ENCODE measurements at regions not wholly inside any gene's neighbourhood (a gene's known extent, or its start where the extent isn't known, plus 50 kb on each side); places are given as distances from the start of the nearest gene placed in this dataset.

DNA sequence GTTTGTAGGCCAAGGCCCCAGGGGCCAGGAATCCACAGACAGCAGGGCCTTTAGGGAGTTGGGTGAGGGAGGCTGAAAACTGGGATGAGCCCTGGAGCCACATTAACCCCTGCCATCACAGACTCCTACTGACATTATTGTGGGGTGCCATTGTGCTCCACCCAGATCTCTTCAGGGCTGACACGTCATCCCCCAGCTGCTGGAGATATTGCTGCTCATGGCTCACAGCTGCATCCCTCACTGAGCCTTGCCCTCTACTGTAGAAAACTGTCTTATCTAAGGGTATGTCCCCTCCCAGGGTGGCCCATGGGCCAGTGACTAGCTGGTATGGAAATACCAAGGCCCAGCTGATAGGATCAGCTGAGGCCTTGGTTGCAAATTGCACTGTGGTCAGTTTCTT, 87.3 kb upstream of the PRR23C start:
- Histone ChIP-seq H3K27ac (replicated peaks; ENCODE audit: low read length) (no peak overlapping the region), H4K8ac (ENCODE audit: low read depth, low read length) (peak overlapping the region; percentile 57), H3K4me1 (ENCODE audit: control insufficient read depth in 2 of 2, insufficient read depth in 1 of 2, low read depth in 1 of 2, low read length in 2 of 2) (no peaks in the 10 kb centered on the region), H2BK5ac (ENCODE audit: low read length) (no peak overlapping the region), H3K4me2 (ENCODE audit: insufficient read depth, low read length, poor library complexity, severe bottlenecking) (no peak overlapping the region), H3K4me3 (ENCODE audit: low read length in 2 of 2) (no peak overlapping the region), H3K27me3 (ENCODE audit: control insufficient read depth in 3 of 3, insufficient read depth in 3 of 3, low read depth in 1 of 3, low read length in 3 of 3) (no peaks in the 10 kb centered on the region), H3K79me1 (ENCODE audit: low read depth, low read length) (no peaks in the 10 kb centered on the region), H2AK5ac (ENCODE audit: low read depth, low read length) (no peak overlapping the region), H3K18ac (ENCODE audit: low read length) (no peak overlapping the region), H3K14ac (ENCODE audit: low read length) (no peak overlapping the region), H3K36me3 (replicated peaks in 1 of 2; ENCODE audit: control insufficient read depth in 2 of 2, insufficient read depth in 2 of 2, low read length in 2 of 2) (no peaks in the 10 kb centered on the region), H2BK15ac (ENCODE audit: low read length) (no peak overlapping the region), H3K23ac (ENCODE audit: low read depth, low read length, poor library complexity) (no peak overlapping the region), H2BK120ac (ENCODE audit: low read depth, low read length) (no peak overlapping the region), H3K9me3 (replicated peaks in 1 of 2; ENCODE audit: control insufficient read depth in 2 of 2, insufficient read depth in 1 of 2, low read depth in 1 of 2, low read length in 2 of 2) (no peaks in the 10 kb centered on the region), H3K9ac (ENCODE audit: low read depth, low read length, poor library complexity) (no peak overlapping the region), H3K4ac (ENCODE audit: low read length) (no peak overlapping the region), H2BK12ac (ENCODE audit: low read length) (no peak overlapping the region), H2AFZ (ENCODE audit: low read length) (no peak overlapping the region), H4K91ac (ENCODE audit: low read depth, low read length, poor library complexity) (no peak overlapping the region)
- WGBS, 2 donors (ENCODE audit: extremely low coverage in 2 of 2, insufficient read length in 2 of 2, insufficient replicate concordance in 1 of 2), result no CpG with 5 or more reads among the region's 1 CpG
- no peak for DNase-seq (ENCODE audit: low spot score)

DNA sequence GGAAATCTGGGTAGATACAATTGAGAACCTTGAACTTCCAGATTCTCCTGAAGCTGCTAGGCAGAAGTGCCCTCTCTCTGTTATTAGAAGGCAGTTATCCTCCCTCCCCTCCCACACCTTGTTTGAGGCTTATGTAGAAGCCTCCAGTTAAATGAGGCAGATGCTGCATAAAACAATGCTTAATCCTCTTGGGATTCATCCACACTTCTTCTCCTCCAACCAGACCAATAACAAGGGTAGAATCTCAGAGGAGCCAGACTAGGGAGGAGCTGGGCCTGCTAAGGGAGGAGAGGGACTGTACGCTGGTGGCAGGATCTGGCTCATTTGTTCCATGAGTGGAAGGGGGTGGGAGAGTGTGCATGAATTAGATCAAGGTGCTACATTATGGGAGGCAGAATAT, 88.3 kb upstream of the PRR23C start:
- H2BK5ac ChIP-seq (ENCODE audit: low read length), result no peak overlapping the region
- no peak overlapping the region for H4K91ac ChIP-seq (ENCODE audit: low read depth, low read length, poor library complexity)
- no peak overlapping the region for H3K27ac ChIP-seq (replicated peaks; ENCODE audit: low read length)
- no peak overlapping the region for H3K4ac ChIP-seq (ENCODE audit: low read length)
- no peak overlapping the region for H3K4me2 ChIP-seq (ENCODE audit: insufficient read depth, low read length, poor library complexity, severe bottlenecking)
- H3K27me3 ChIP-seq (ENCODE audit: control insufficient read depth in 3 of 3, insufficient read depth in 3 of 3, low read depth in 1 of 3, low read length in 3 of 3), result no peaks in the 10 kb centered on the region
- H4K8ac ChIP-seq (ENCODE audit: low read depth, low read length), result no peak overlapping the region
- no peak overlapping the region for H2BK120ac ChIP-seq (ENCODE audit: low read depth, low read length)
- no peaks in the 10 kb centered on the region for H3K36me3 ChIP-seq (replicated peaks in 1 of 2; ENCODE audit: control insufficient read depth in 2 of 2, insufficient read depth in 2 of 2, low read length in 2 of 2)
- H2AK5ac ChIP-seq (ENCODE audit: low read depth, low read length), result no peak overlapping the region
- no peak overlapping the region for H2BK15ac ChIP-seq (ENCODE audit: low read length)
- H3K4me3 ChIP-seq (ENCODE audit: low read length in 2 of 2), result no peak overlapping the region
- H3K23ac ChIP-seq (ENCODE audit: low read depth, low read length, poor library complexity), result no peak overlapping the region
- H3K4me1 ChIP-seq (ENCODE audit: control insufficient read depth in 2 of 2, insufficient read depth in 1 of 2, low read depth in 1 of 2, low read length in 2 of 2), result no peaks in the 10 kb centered on the region
- DNase-seq (ENCODE audit: low spot score), result no peak
- no peaks in the 10 kb centered on the region for H3K79me1 ChIP-seq (ENCODE audit: low read depth, low read length)
- no peak overlapping the region for H3K14ac ChIP-seq (ENCODE audit: low read length)
- no peaks in the 10 kb centered on the region for H3K9me3 ChIP-seq (replicated peaks in 1 of 2; ENCODE audit: control insufficient read depth in 2 of 2, insufficient read depth in 1 of 2, low read depth in 1 of 2, low read length in 2 of 2)
- H2BK12ac ChIP-seq (ENCODE audit: low read length), result no peak overlapping the region
- no peak overlapping the region for H3K18ac ChIP-seq (ENCODE audit: low read length)
- no CpG with 5 or more reads among the region's 1 CpG for WGBS, 2 donors (ENCODE audit: extremely low coverage in 2 of 2, insufficient read length in 2 of 2, insufficient replicate concordance in 1 of 2)
- no peak overlapping the region for H2AFZ ChIP-seq (ENCODE audit: low read length)
- no peak overlapping the region for H3K9ac ChIP-seq (ENCODE audit: low read depth, low read length, poor library complexity)

DNA sequence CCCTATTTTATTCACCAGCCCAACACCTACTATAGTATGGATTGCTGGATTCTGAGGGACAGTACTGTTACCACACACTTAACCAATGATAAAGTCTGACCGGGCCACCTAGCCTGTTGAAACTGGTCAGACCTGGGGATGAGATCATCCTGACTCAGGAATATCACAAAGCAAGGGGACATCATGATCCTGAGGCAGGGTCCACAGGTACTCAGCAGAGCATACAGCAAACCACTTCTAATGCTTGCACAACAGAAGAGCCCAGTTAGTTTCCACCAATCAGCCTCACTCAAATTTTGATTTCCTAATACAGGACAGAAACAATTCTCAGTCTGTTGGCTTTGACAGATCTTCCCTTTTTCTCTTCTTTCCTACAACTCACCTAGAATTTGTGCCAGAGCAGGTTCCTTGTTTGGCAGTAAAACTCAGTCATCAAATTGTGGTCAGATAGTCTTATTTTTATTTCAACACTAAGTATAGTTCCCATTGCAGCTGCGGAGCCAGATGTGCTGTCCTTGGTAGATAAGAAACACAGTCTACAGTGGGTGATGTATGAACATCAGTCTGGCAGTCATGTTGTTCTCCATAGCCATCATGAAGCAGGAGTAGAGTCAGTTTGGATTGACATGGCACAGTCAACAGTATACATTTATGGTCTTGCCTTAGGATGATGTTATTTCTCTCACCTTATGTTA, 90.1 kb upstream of the PRR23C start:
- H2BK15ac ChIP-seq (ENCODE audit: low read length), result no peak overlapping the region
- H4K8ac ChIP-seq (ENCODE audit: low read depth, low read length), result no peak overlapping the region
- H3K4me1 ChIP-seq (ENCODE audit: control insufficient read depth in 2 of 2, insufficient read depth in 1 of 2, low read depth in 1 of 2, low read length in 2 of 2), result no peaks in the 10 kb centered on the region
- no peak overlapping the region for H3K9ac ChIP-seq (ENCODE audit: low read depth, low read length, poor library complexity)
- no peaks in the 10 kb centered on the region for H3K79me1 ChIP-seq (ENCODE audit: low read depth, low read length)
- no peaks in the 10 kb centered on the region for H3K9me3 ChIP-seq (replicated peaks in 1 of 2; ENCODE audit: control insufficient read depth in 2 of 2, insufficient read depth in 1 of 2, low read depth in 1 of 2, low read length in 2 of 2)
- no peaks in the 10 kb centered on the region for H3K27me3 ChIP-seq (ENCODE audit: control insufficient read depth in 3 of 3, insufficient read depth in 3 of 3, low read depth in 1 of 3, low read length in 3 of 3)
- H3K4me2 ChIP-seq (ENCODE audit: insufficient read depth, low read length, poor library complexity, severe bottlenecking), result no peak overlapping the region
- H2BK5ac ChIP-seq (ENCODE audit: low read length), result no peak overlapping the region
- H3K18ac ChIP-seq (ENCODE audit: low read length), result no peak overlapping the region
- no peaks in the 10 kb centered on the region for H3K36me3 ChIP-seq (replicated peaks in 1 of 2; ENCODE audit: control insufficient read depth in 2 of 2, insufficient read depth in 2 of 2, low read length in 2 of 2)
- H3K23ac ChIP-seq (ENCODE audit: low read depth, low read length, poor library complexity), result no peak overlapping the region
- no peak overlapping the region for H4K91ac ChIP-seq (ENCODE audit: low read depth, low read length, poor library complexity)
- no peak overlapping the region for H3K4me3 ChIP-seq (ENCODE audit: low read length in 2 of 2)
- no peak overlapping the region for H2BK120ac ChIP-seq (ENCODE audit: low read depth, low read length)
- no peak overlapping the region for H2AFZ ChIP-seq (ENCODE audit: low read length)
- no peak overlapping the region for H2AK5ac ChIP-seq (ENCODE audit: low read depth, low read length)
- no peak overlapping the region for H2BK12ac ChIP-seq (ENCODE audit: low read length)
- WGBS, 2 donors (ENCODE audit: extremely low coverage in 2 of 2, insufficient read length in 2 of 2, insufficient replicate concordance in 1 of 2), result no CpG with 5 or more reads among the region's 2 CpGs
- no peak overlapping the region for H3K14ac ChIP-seq (ENCODE audit: low read length)
- DNase-seq (ENCODE audit: low spot score), result no peak
- H3K27ac ChIP-seq (replicated peaks; ENCODE audit: low read length), result no peak overlapping the region
- no peak overlapping the region for H3K4ac ChIP-seq (ENCODE audit: low read length)

DNA sequence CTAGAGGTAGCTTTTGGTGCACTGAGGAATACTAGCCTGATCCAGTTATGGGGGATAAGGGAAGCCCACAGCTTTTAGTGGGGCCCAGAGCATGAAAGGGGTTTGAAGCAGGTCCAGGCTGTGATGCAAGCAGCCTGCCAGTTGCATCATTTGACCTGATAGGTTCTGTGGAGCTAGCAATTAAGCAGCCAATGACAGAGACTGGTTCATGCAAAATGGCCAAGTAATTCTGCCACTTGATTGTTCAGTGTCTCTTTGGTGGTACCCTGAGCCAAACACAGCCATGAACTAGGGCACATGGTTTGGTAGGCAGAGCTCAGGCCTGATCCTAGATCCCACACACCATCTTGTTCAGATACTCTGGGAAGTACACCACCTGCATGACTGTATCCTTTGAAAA, 91.0 kb upstream of the PRR23C start:
- Histone ChIP-seq H3K27me3 (ENCODE audit: control insufficient read depth in 3 of 3, insufficient read depth in 3 of 3, low read depth in 1 of 3, low read length in 3 of 3) (no peaks in the 10 kb centered on the region), H4K91ac (ENCODE audit: low read depth, low read length, poor library complexity) (no peak overlapping the region), H3K23ac (ENCODE audit: low read depth, low read length, poor library complexity) (no peak overlapping the region), H2AFZ (ENCODE audit: low read length) (no peak overlapping the region), H2BK120ac (ENCODE audit: low read depth, low read length) (no peak overlapping the region), H4K8ac (ENCODE audit: low read depth, low read length) (no peak overlapping the region), H3K4me2 (ENCODE audit: insufficient read depth, low read length, poor library complexity, severe bottlenecking) (no peak overlapping the region), H3K4ac (ENCODE audit: low read length) (no peak overlapping the region), H3K4me3 (ENCODE audit: low read length in 2 of 2) (no peak overlapping the region), H2BK5ac (ENCODE audit: low read length) (no peak overlapping the region), H3K14ac (ENCODE audit: low read length) (no peak overlapping the region), H2BK12ac (ENCODE audit: low read length) (no peak overlapping the region), H3K9ac (ENCODE audit: low read depth, low read length, poor library complexity) (no peak overlapping the region), H3K4me1 (ENCODE audit: control insufficient read depth in 2 of 2, insufficient read depth in 1 of 2, low read depth in 1 of 2, low read length in 2 of 2) (no peaks in the 10 kb centered on the region), H3K9me3 (replicated peaks in 1 of 2; ENCODE audit: control insufficient read depth in 2 of 2, insufficient read depth in 1 of 2, low read depth in 1 of 2, low read length in 2 of 2) (no peaks in the 10 kb centered on the region), H2BK15ac (ENCODE audit: low read length) (no peak overlapping the region), H3K79me1 (ENCODE audit: low read depth, low read length) (no peaks in the 10 kb centered on the region), H3K18ac (ENCODE audit: low read length) (no peak overlapping the region), H2AK5ac (ENCODE audit: low read depth, low read length) (peak overlapping the region; percentile 8), H3K27ac (replicated peaks; ENCODE audit: low read length) (no peak overlapping the region), H3K36me3 (replicated peaks in 1 of 2; ENCODE audit: control insufficient read depth in 2 of 2, insufficient read depth in 2 of 2, low read length in 2 of 2) (no peaks in the 10 kb centered on the region)
- no peak for DNase-seq (ENCODE audit: low spot score)

Measured in neuronal stem cell (in vitro differentiated cells).